CD4-positive, alpha-beta T cell treated with Interleukin-17A for 4 hours (primary cell): ENCODE measurements at regions not wholly inside any gene's neighbourhood (a gene's known extent, or its start where the extent isn't known, plus 50 kb on each side); places are given as distances from the start of the nearest gene placed in this dataset.

ENCODE experiments used
- DNase-seq: peaks from one replicate; pipeline ENCODE4 v3.0.0-alpha.2; 2020; ENCODE audit warnings: mixed read lengths

GRCh38 chr5:23579566-23579965, 72.2 kb downstream of the PRDM9 start:
- no peak for DNase-seq

- no peak for DNase-seq
These were observed 75.7 kb downstream of the PRDM9 start for GRCh38 chr5:23583081-23583480.

- DNase-seq: no peak
These were observed 81.5 kb downstream of the PRDM9 start for GRCh38 chr5:23588841-23589326.

- no peak for DNase-seq
These were observed 83.8 kb downstream of the PRDM9 start for GRCh38 chr5:23591250-23591649.

GRCh38 chr5:23606927-23607326, 99.5 kb downstream of the PRDM9 start:
- no peak for DNase-seq

DNA sequence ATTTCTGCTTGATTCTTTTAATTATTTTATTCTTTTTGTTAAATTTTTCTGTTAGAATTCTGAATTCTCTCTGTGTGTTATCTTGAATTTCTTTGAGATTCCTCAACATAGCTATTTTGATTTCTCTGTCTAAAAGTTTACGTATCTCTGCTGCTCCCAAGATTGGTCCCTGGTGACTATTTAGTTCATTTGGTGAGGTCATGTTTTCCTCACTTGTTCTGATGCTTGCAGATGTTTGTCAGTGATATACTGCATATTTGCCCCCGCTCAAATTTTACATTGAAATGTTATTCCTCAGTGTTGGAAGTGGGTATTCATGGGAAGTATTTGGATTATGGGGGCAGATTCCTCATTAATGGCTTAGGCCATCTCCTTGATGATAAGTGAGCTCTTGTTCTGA, 105.3 kb downstream of the PRDM9 start:
- no peak for DNase-seq

DNA sequence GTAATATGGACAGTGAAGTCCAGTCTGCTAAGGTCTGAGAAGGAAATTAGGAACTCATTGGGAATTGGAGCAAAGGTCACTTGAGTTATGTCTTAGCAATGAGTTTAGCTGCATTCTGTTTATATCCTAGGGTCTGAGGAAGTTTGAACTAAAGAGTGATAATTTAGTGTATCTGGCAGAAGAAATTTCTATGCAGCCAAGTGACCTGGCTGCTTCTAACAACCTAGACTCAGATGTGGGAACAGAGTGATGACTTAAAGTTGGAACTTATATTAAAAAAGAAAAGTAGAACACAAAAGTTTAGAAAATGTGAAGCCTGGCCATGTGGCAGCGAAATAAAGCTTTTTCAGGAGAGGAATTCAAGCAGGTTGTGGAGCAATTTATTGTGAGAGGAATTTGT, 106.2 kb downstream of the PRDM9 start:
- no peak for DNase-seq

DNA sequence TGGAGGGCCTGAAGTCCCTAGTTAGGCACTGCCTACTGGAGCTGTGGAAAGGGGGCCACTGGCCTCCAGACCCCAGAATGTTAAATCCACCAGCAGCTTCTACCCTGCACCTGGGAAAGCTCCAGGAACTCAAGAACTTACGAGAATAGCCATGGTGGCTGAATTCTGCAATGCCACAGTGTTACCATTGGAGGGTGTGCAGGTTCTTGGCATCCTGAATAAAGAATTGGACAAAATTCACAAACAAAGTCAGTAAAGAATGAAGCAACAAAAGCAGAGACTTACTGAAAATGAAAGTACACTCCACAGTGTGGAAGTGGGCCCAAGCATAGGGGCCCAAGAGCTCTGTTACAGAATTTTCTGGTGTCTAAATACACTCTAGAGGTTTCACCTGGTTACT, 107.0 kb downstream of the PRDM9 start:
- DNase-seq: no peak

DNA sequence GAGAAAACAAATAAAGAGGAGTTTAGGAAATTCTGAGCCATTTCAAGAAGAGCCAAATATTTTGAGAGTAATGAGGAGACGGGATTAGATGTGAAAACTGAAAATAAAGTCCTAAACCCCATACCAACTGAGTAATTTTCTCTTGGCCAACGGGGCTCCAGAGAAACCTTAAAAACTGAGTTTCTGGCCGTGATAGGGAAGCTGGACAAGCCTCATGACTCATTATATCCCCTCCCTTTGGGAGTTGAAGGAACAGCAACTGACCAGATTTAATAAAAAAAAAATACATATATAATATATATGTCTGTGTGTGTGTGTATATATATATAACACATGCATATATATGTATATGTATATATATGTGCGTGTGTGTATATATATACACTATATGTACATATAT, 119.6 kb downstream of the PRDM9 start:
- no peak for DNase-seq

- no peak for DNase-seq
These were observed 120.6 kb downstream of the PRDM9 start for GRCh38 chr5:23627976-23628375.

GRCh38 chr5:23629396-23629795, 122.0 kb downstream of the PRDM9 start:
- no peak for DNase-seq

DNA sequence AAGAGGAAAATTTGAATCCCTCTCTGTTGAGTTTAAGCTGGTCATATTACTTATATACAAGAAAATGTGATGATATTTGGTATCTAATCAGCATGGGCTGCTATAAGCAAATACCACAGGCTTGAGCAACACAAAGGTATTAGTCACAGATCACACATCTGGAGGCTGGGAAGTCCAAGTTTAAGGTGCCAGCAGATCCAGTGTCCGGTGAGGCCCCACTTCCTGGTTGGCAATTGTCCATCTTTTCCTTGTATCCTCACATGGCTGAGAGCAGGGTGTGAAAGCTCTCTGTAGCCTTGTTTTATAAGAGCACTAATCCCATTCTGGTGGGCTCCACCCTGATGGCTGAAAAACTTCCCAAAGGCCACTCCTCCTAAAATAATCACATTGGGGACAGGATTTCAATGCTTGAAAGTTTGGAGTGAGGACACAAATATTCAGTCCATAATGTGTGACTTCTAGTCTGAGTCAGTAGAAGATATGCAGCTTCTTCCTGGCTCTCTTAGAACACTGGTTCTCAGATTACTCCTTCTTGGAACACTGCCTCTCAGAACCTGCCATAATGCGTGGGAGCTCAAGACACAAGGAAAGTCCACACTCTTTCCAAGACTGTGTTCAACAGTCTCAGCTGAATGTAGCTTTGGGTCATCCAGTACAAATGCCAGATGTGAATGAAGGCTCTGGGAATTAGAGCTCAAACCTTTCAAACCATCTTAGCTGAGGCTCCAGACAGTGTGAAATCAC, 124.1 kb downstream of the PRDM9 start:
- no peak for DNase-seq

GRCh38 chr5:23635938-23636337, 128.5 kb downstream of the PRDM9 start:
- DNase-seq: no peak

- no peak for DNase-seq
These were observed 131.9 kb downstream of the PRDM9 start for GRCh38 chr5:23639326-23639725.

- no peak for DNase-seq
These were observed 141.2 kb downstream of the PRDM9 start for GRCh38 chr5:23648656-23649055.

- no peak for DNase-seq
These were observed 142.2 kb downstream of the PRDM9 start for GRCh38 chr5:23649594-23649993.

DNA sequence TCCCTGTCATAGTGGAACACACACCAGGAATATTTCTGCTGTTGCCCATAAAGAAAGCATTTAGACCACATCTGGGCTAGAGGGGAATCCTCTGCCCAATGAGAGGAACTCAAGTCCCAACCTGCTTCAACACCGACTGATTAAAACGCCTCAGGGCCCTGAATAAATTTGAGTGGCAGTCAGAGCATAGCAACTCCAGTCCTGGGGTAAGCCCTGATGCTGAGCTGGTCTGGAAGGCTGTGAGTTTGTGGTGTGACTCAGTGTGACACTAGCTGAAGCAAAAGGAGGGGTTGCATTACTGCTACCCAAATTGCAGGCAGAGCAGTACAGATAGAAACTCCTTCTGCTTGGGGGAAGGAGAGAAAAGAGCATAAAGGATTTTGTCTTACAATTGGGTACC, 148.3 kb downstream of the PRDM9 start:
- no peak for DNase-seq

- no peak for DNase-seq
These were observed 168.0 kb downstream of the PRDM9 start for GRCh38 chr5:23675456-23675855.

DNA sequence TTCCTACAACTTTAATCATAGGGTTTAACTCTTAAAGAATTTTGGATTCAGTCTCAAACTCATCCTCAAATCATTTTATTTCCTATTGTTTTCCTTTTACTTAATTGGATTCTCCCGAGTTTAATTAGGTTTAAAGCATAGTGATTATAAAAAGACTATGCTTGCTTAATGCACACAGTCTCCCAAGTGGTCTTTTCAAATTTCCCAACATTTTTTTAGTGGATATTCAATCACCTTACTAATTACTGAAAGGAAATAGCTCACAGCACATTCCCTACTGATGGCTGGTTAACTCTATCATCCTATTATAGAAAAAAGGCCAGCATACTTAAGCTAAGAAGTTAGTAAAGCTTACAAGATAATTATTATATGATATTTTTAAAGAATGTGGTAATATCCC, 170.6 kb downstream of the PRDM9 start:
- no peak for DNase-seq

DNA sequence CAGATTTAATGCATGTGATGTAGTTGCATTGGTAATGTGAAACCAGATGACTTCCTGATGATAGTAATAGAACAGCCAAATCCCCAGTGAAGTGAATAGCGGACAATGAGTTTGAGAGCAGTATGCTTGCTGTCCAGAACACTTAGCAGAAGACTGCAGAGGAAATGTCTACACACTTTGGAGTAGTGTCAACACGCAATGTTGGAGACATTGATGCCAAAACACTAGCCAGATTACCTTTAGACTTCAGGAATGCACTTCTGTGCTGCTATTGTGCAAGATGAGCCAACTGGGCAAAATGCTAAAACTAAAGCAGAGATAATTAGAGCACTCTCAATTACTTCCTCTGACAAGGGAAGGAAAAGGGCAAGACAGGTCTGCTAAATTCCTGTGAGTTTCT, 176.7 kb downstream of the PRDM9 start:
- DNase-seq: no peak

GRCh38 chr5:23703940-23704855, 196.8 kb downstream of the PRDM9 start:
- DNase-seq: no peak

DNA sequence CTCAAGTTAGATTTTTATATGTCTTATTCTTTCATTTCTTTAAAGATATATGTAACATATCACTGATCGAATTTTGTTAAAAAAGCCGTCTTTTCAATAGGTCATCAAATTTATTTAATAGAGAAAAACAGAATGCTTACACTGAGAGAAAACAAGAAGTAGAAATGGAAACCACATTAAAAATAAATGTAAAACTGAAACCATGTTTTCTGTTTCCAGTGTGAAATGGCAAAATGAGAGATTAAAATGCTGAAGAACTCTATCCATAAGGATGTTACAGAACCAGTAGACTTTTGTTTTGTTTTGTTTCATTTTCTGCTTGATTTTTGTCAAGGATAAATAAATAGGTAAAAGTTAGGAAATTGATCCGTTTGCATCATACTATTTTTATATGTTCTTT, 210.1 kb downstream of the PRDM9 start:
- no peak for DNase-seq

GRCh38 chr5:23718564-23718963, 211.2 kb downstream of the PRDM9 start:
- DNase-seq: no peak

GRCh38 chr5:23721336-23721735, 213.9 kb downstream of the PRDM9 start:
- DNase-seq: no peak
